Keratinocyte (primary cell): ENCODE measurements at regions not wholly inside any gene's neighbourhood (a gene's known extent, or its start where the extent isn't known, plus 50 kb on each side); places are given as distances from the start of the nearest gene placed in this dataset.

Source experiments
- CTCF ChIP-seq, 3 experiments: IDR thresholded peaks in 1 of 3; conservative IDR thresholded peaks in 1 of 3; optimal IDR thresholded peaks in 1 of 3; 2 replicates in 2 of 3; 3 replicates in 1 of 3; pipeline versions ENCODE3 to v1.5.1; 2011; ENCODE audit warnings: low read length in 3 of 3, mild to moderate bottlenecking in 3 of 3, moderate library complexity in 2 of 3, control low read depth in 1 of 3, inconsistent platforms in 1 of 3; ENCODE audit not compliant: insufficient read depth in 2 of 3; ENCODE audit errors: extremely low read depth in 1 of 3
- EZH2 ChIP-seq: IDR thresholded peaks from one replicate; pipeline ENCODE4 v1.6.1; 2012; ENCODE audit warnings: inconsistent platforms, mild to moderate bottlenecking, low read length, moderate library complexity

- no peak for TF ChIP-seq CTCF (optimal IDR thresholded peaks at IDR 0.05 in 1 of 3, IDR thresholded peaks at IDR 0.05 in 1 of 3, conservative IDR thresholded peaks at IDR 0.05 in 1 of 3; ENCODE audit: extremely low read depth in 1 of 3, insufficient read depth in 2 of 3, low read length in 3 of 3)
- TF ChIP-seq EZH2: no peak
These were observed 314.6 kb upstream of the PROK2 start for GRCh38 chr3:72099326-72100079.
